Nephron progenitor cell (in vitro differentiated cells): ENCODE measurements at regions not wholly inside any gene's neighbourhood (a gene's known extent, or its start where the extent isn't known, plus 50 kb on each side); places are given as distances from the start of the nearest gene placed in this dataset.
A peak's percentile ranks its signal among the peaks of the same experiment; 100 is the strongest.

Experiments
- DNase-seq: peaks from one replicate; pipeline ENCODE4 v3.0.0; 2021
- H3K27ac Mint-ChIP-seq: 2 replicates; pipeline ENCODE4 v1.8.0; 2021; ENCODE audit warnings: mild to moderate bottlenecking, moderate library complexity, mixed read lengths
- H3K27me3 Mint-ChIP-seq: 2 replicates; pipeline ENCODE4 v1.8.0; 2021; ENCODE audit warnings: mild to moderate bottlenecking, low read depth, mixed read lengths; ENCODE audit not compliant: poor library complexity
- H3K36me3 Mint-ChIP-seq: 2 replicates; pipeline ENCODE4 v1.8.0; 2021; ENCODE audit warnings: low read depth, mixed read lengths
- H3K4me1 Mint-ChIP-seq: 2 replicates; pipeline ENCODE4 v1.8.0; 2021; ENCODE audit warnings: mixed read lengths
- H3K4me3 Mint-ChIP-seq: 2 replicates; pipeline ENCODE4 v1.8.0; 2021; ENCODE audit warnings: mild to moderate bottlenecking, moderate library complexity, mixed read lengths
- H3K9me3 Mint-ChIP-seq: 2 replicates; pipeline ENCODE4 v1.8.0; 2021; ENCODE audit warnings: mild to moderate bottlenecking, moderate library complexity, mixed read lengths
- TF ChIP-seq, protein P1 (sequence below): fragments of 200-600 bp; sonication (generic); IDR thresholded peaks from 2 replicates; pipeline ENCODE4 v1.5.0; 2021; ENCODE audit warnings: antibody characterized with exemption

DNA sequence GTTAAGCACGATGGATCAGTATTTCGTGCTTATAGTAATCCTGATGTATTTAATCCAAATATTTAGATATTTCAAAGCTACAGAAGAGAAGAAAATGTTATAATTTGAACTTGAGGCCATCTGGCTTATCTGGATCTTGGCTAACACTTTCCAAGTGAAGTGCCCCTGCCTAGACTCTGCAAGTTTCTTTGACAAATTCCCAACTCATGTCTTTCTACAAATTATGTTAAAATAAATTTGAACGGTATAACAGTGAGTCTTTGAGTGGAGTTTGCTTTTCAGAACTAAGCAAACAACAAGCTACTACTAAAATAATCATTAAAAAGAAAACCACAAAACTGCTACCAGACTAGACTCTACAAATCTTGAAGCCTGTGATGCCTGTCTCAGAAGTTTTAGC is 374.4 kb upstream of the PRICKLE1 start:
- Mint-ChIP-seq H3K27ac (no peak overlapping the region), H3K36me3 (no peaks in the 10 kb centered on the region), H3K4me3 (no peak overlapping the region), H3K9me3 (no peaks in the 10 kb centered on the region), H3K27me3 (no peaks in the 10 kb centered on the region), H3K4me1 (peaks cover 13% of the 10 kb centered on the region)
- TF ChIP-seq, protein P1, sequence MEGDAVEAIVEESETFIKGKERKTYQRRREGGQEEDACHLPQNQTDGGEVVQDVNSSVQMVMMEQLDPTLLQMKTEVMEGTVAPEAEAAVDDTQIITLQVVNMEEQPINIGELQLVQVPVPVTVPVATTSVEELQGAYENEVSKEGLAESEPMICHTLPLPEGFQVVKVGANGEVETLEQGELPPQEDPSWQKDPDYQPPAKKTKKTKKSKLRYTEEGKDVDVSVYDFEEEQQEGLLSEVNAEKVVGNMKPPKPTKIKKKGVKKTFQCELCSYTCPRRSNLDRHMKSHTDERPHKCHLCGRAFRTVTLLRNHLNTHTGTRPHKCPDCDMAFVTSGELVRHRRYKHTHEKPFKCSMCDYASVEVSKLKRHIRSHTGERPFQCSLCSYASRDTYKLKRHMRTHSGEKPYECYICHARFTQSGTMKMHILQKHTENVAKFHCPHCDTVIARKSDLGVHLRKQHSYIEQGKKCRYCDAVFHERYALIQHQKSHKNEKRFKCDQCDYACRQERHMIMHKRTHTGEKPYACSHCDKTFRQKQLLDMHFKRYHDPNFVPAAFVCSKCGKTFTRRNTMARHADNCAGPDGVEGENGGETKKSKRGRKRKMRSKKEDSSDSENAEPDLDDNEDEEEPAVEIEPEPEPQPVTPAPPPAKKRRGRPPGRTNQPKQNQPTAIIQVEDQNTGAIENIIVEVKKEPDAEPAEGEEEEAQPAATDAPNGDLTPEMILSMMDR = no peak
- DNase-seq = no peak

- H3K4me3 Mint-ChIP-seq = no peak overlapping the region
- no peaks in the 10 kb centered on the region for H3K9me3 Mint-ChIP-seq
- TF ChIP-seq, protein P1 = no peak
- H3K36me3 Mint-ChIP-seq = no peaks in the 10 kb centered on the region
- no peak overlapping the region for H3K27ac Mint-ChIP-seq
- no peak for DNase-seq
- no peaks in the 10 kb centered on the region for H3K27me3 Mint-ChIP-seq
- H3K4me1 Mint-ChIP-seq = peaks cover 27% of the 10 kb centered on the region
Measured at GRCh38 chr12:42962384-42962783, 372.8 kb upstream of the PRICKLE1 start.

GRCh38 chr12:42961395-42961794 is 371.8 kb upstream of the PRICKLE1 start:
- peaks cover 23% of the 10 kb centered on the region for H3K4me1 Mint-ChIP-seq
- no peaks in the 10 kb centered on the region for H3K9me3 Mint-ChIP-seq
- H3K27me3 Mint-ChIP-seq = no peaks in the 10 kb centered on the region
- TF ChIP-seq, protein P1 = no peak
- H3K36me3 Mint-ChIP-seq = no peaks in the 10 kb centered on the region
- H3K4me3 Mint-ChIP-seq = no peak overlapping the region
- no peak for DNase-seq
- H3K27ac Mint-ChIP-seq = no peak overlapping the region

- Mint-ChIP-seq H3K4me3 (no peak overlapping the region), H3K4me1 (peaks cover 20% of the 10 kb centered on the region), H3K27ac (no peak overlapping the region), H3K27me3 (no peaks in the 10 kb centered on the region), H3K9me3 (peaks cover 3% of the 10 kb centered on the region), H3K36me3 (no peaks in the 10 kb centered on the region)
- no peak for DNase-seq
- TF ChIP-seq, protein P1 = no peak
Measured at GRCh38 chr12:42960087-42960527, 370.6 kb upstream of the PRICKLE1 start.

DNA sequence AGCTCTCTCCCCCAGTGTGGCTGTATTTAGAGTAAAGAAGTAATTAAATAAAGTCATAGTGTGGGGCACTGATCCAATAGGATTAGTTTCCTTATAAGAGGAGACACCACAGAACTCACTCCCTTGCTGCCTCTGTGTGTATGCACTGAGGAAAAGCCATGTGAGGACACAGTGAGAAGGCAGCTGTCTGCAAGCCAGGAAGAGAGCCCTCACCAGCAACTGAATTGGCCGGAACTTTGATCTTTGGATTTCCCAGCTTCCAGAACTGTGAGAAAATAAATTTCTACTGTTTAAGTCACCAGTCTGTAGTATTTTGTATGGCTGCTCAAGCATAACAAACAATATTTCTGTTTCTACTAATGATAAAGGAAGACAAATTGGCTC is 368.7 kb upstream of the PRICKLE1 start:
- Mint-ChIP-seq H3K27me3 (no peaks in the 10 kb centered on the region), H3K36me3 (peaks cover 15% of the 10 kb centered on the region), H3K4me1 (peaks cover 15% of the 10 kb centered on the region), H3K27ac (peak overlapping the region; percentile 68), H3K4me3 (no peak overlapping the region), H3K9me3 (peaks cover 17% of the 10 kb centered on the region)
- TF ChIP-seq, protein P1 = no peak
- DNase-seq = no peak

DNA sequence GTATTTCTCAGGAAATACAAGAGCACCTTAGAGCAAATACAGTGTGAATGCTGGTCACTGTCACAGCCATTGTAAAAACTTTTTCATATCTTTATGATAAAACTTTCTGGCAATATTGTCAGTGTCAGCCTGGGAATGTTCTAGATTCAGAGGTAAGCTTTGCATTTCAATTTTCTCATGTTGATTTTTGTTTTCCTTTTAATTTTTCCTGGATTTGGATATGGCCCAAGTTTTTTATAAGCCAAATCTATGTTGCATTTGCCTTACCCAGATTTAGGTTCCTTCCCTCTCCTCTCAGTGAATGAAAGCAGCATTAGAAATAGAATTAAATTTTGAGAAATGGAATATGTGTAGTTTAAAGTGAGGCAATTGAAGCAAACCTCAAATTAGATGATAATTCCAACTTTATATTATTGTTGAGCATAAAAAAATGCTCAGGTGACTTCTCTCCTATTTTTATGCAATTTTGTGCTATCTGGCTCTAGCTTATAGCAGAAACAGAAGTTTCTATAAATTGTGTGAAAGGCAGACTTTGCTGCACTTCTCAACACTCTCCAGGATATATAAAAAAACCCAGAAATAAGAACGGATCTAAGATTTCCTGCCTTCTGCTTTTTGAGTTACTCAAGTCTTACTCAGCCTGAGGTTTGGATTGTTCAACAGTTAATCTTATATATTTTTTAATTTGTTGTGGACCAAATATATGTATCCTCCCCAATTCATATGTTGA is 368.2 kb upstream of the PRICKLE1 start:
- no peaks in the 10 kb centered on the region for H3K27me3 Mint-ChIP-seq
- peaks cover 14% of the 10 kb centered on the region for H3K4me1 Mint-ChIP-seq
- H3K4me3 Mint-ChIP-seq = no peak overlapping the region
- H3K36me3 Mint-ChIP-seq = peaks cover 19% of the 10 kb centered on the region
- H3K9me3 Mint-ChIP-seq = peaks cover 22% of the 10 kb centered on the region
- no peak for DNase-seq
- H3K27ac Mint-ChIP-seq = no peak overlapping the region
- TF ChIP-seq, protein P1 = no peak
